IMR-90 (cell line): ENCODE measurements at regions not wholly inside any gene's neighbourhood (a gene's known extent, or its start where the extent isn't known, plus 50 kb on each side); places are given as distances from the start of the nearest gene placed in this dataset.

Experiments
- BHLHE40 ChIP-seq: fragments of 150-350 bp; IDR thresholded peaks from 2 replicates; pipeline ENCODE4 v1.6.1; 2016; ENCODE audit warnings: mild to moderate bottlenecking, low read depth, low read length
- CEBPB ChIP-seq: IDR thresholded peaks from 2 replicates; pipeline ENCODE4 v1.6.1; 2012; ENCODE audit warnings: low read depth, low read length, improper control_type of control experiment
- CTCF ChIP-seq: conservative IDR thresholded peaks from 2 replicates; pipeline ENCODE4 v1.5.1; 2012; ENCODE audit warnings: mild to moderate bottlenecking, low read depth, low read length, improper control_type of control experiment
- FOS ChIP-seq: fragments of 150-350 bp; IDR thresholded peaks from 2 replicates; pipeline ENCODE4 v1.6.1; 2016; ENCODE audit warnings: low read depth, low read length
- MAFK ChIP-seq: IDR thresholded peaks from 2 replicates; pipeline ENCODE4 v1.6.1; 2012; ENCODE audit warnings: low read depth, low read length, improper control_type of control experiment
- MAZ ChIP-seq: IDR thresholded peaks from 2 replicates; pipeline ENCODE4 v1.6.1; 2012; ENCODE audit warnings: low read depth, mild to moderate bottlenecking, low read length, improper control_type of control experiment, moderate library complexity, borderline replicate concordance
- MXI1 ChIP-seq: IDR thresholded peaks from 2 replicates; pipeline ENCODE4 v1.6.1; 2012; ENCODE audit warnings: low read depth, mild to moderate bottlenecking, low read length, moderate library complexity, borderline replicate concordance
- NFE2L2 ChIP-seq: fragments of 150-350 bp; IDR thresholded peaks from 2 replicates; pipeline ENCODE4 v1.6.1; 2016; ENCODE audit warnings: low read depth, mild to moderate bottlenecking, low read length
- POLR2A ChIP-seq: IDR thresholded peaks from 2 replicates; pipeline ENCODE4 v1.6.1; 2012; ENCODE audit warnings: mild to moderate bottlenecking, low read depth, low read length
- RAD21 ChIP-seq: IDR thresholded peaks from 2 replicates; pipeline ENCODE4 v1.6.1; 2012; ENCODE audit warnings: low read length, improper control_type of control experiment
- RCOR1 ChIP-seq: IDR thresholded peaks from 2 replicates; pipeline ENCODE4 v1.6.1; 2012; ENCODE audit warnings: mild to moderate bottlenecking, low read length, improper control_type of control experiment; ENCODE audit not compliant: insufficient replicate concordance
- RFX5 ChIP-seq: IDR thresholded peaks from 2 replicates; pipeline ENCODE4 v1.8.0; 2012; ENCODE audit warnings: low read depth, mild to moderate bottlenecking, low read length, moderate library complexity
- SMC3 ChIP-seq: fragments of 150-350 bp; IDR thresholded peaks from 2 replicates; pipeline ENCODE4 v1.6.1; 2016; ENCODE audit warnings: low read depth, mild to moderate bottlenecking, antibody characterized with exemption, low read length, moderate library complexity
- USF2 ChIP-seq: fragments of 150-350 bp; IDR thresholded peaks from 2 replicates; pipeline ENCODE4 v1.6.1; 2017; ENCODE audit warnings: mild to moderate bottlenecking, antibody characterized with exemption, low read length, low read depth

GRCh38 chr17:22460461-22461063, 768.2 kb downstream of the KCNJ18 start:
- no peak for TF ChIP-seq SMC3
- TF ChIP-seq POLR2A, result no peak
- TF ChIP-seq CTCF, result no peak
- no peak for TF ChIP-seq RAD21
- no peak for TF ChIP-seq RFX5
- TF ChIP-seq CEBPB, result no peak
- no peak for TF ChIP-seq RCOR1
- TF ChIP-seq NFE2L2, result no peak
- no peak for TF ChIP-seq BHLHE40
- TF ChIP-seq MAFK, result no peak
- no peak for TF ChIP-seq USF2
- no peak for TF ChIP-seq MAZ
- no peak for TF ChIP-seq FOS
- no peak for TF ChIP-seq MXI1
